H1 (cell line): ENCODE measurements at regions not wholly inside any gene's neighbourhood (a gene's known extent, or its start where the extent isn't known, plus 50 kb on each side); places are given as distances from the start of the nearest gene placed in this dataset.

ENCODE experiments used
- CTCF ChIA-PET: fragments of 300-600 bp; sonication (Branson Sonifier 250); formaldehyde crosslinking; loops from one replicate; lab custom pipeline; 2021; ENCODE audit not compliant: partially characterized antibody; lab: Charles Lee
- POLR2A ChIA-PET: fragments of 300-600 bp; sonication (Branson Sonifier 250); formaldehyde crosslinking; loops from one replicate; lab custom pipeline; 2021; ENCODE audit warnings: inconsistent platforms; ENCODE audit not compliant: partially characterized antibody; lab: Charles Lee
- DNase-seq, 2 experiments: peaks; one replicate each; pipeline versions ENCODE4 v3.0.0 to v3.0.0-alpha.2; 2010 to 2022; ENCODE audit warnings: low spot score in 2 of 2, low read depth in 1 of 2, mixed read lengths in 1 of 2
- FAIRE-seq: peaks from 2 replicates; lab custom pipeline; 2011; peaks lifted over from hg19 to GRCh38; lab: Jason Lieb, UNC
- H2AFZ ChIP-seq: 2 replicates; pipeline ENCODE4 v1.8.1; 2012; ENCODE audit warnings: low read length, inconsistent platforms
- H2AK5ac ChIP-seq: 2 replicates; pipeline ENCODE4 v1.6.1; 2013; ENCODE audit warnings: low read depth, low read length
- H2BK120ac ChIP-seq: replicated peaks from 2 replicates; pipeline ENCODE3; 2013; ENCODE audit warnings: low read depth, low read length, inconsistent platforms
- H2BK12ac ChIP-seq: 2 replicates; pipeline ENCODE4 v1.6.1; 2013; ENCODE audit warnings: low read depth, low read length
- H2BK15ac ChIP-seq: 2 replicates; pipeline ENCODE4 v1.6.1; 2013; ENCODE audit warnings: low read length
- H2BK20ac ChIP-seq: 2 replicates; pipeline ENCODE4 v1.6.1; 2013; ENCODE audit warnings: low read length
- H2BK5ac ChIP-seq: 2 replicates; pipeline ENCODE4 v1.6.1; 2013; ENCODE audit warnings: low read depth, low read length
- H3K14ac ChIP-seq: 2 replicates; pipeline ENCODE4 v1.6.1; 2013; ENCODE audit warnings: inconsistent platforms; ENCODE audit not compliant: insufficient read length
- H3K18ac ChIP-seq: 2 replicates; pipeline ENCODE4 v1.6.1; 2013; ENCODE audit warnings: low read length; ENCODE audit errors: extremely low read depth
- H3K23ac ChIP-seq: 2 replicates; pipeline ENCODE4 v1.6.1; 2013; ENCODE audit warnings: inconsistent platforms; ENCODE audit not compliant: insufficient read length
- H3K23me2 ChIP-seq: 2 replicates; pipeline ENCODE4 v1.6.1; 2013; ENCODE audit warnings: low read depth, low read length
- H3K27ac ChIP-seq: 2 replicates; pipeline ENCODE4 v1.6.1; 2011; ENCODE audit warnings: low read depth, low read length, inconsistent platforms
- H3K27me3 ChIP-seq, 4 experiments: replicated peaks in 1 of 4; 1 replicate in 1 of 4; 2 replicates in 3 of 4; pipeline versions ENCODE4 v1.6.1 to v1.8.1; 2011 to 2013; ENCODE audit warnings: low read length in 3 of 4, mild to moderate bottlenecking in 3 of 4, inconsistent platforms in 2 of 4, mixed read lengths in 2 of 4, moderate library complexity in 1 of 4; ENCODE audit not compliant: control insufficient read depth in 3 of 4, insufficient read depth in 3 of 4; ENCODE audit errors: extremely low read depth in 1 of 4
- H3K36me3 ChIP-seq, 4 experiments: 2 replicates each; pipeline versions ENCODE4 v1.6.1 to v1.8.1; 2011 to 2013; ENCODE audit warnings: mild to moderate bottlenecking in 4 of 4, low read length in 3 of 4, moderate library complexity in 2 of 4, control low read depth in 1 of 4, inconsistent platforms in 1 of 4; ENCODE audit not compliant: insufficient read depth in 4 of 4, control insufficient read depth in 2 of 4
- H3K4ac ChIP-seq: replicated peaks from 2 replicates; pipeline ENCODE3; 2013; ENCODE audit warnings: low read length, low read depth, mixed read lengths, inconsistent platforms; ENCODE audit not compliant: insufficient read length
- H3K4me1 ChIP-seq, 4 experiments: replicated peaks in 1 of 4; 1 replicate in 1 of 4; 2 replicates in 3 of 4; pipeline versions ENCODE4 v1.6.1 to v1.8.1; 2011 to 2013; ENCODE audit warnings: low read length in 3 of 4, inconsistent platforms in 2 of 4, mixed read lengths in 1 of 4; ENCODE audit not compliant: insufficient read depth in 4 of 4, control insufficient read depth in 3 of 4
- H3K4me2 ChIP-seq, 2 experiments: 2 replicates each; pipeline versions ENCODE4 v1.6.1 to v1.8.1; 2011 to 2013; ENCODE audit warnings: low read depth in 2 of 2, low read length in 2 of 2, control low read depth in 1 of 2, inconsistent platforms in 1 of 2, mild to moderate bottlenecking in 1 of 2; ENCODE audit not compliant: insufficient read depth in 1 of 2
- H3K4me3 ChIP-seq, 4 experiments: fragments of 200-600, 300-600 bp in 1 of 4; sonication (generic), shearing (Covaris generic), sonication (Bioruptor Twin) in 1 of 4; 2 replicates each; pipeline versions ENCODE4 v1.5.1 to v1.8.1; 2011 to 2016; ENCODE audit warnings: low read length in 4 of 4, low read depth in 3 of 4, control low read depth in 2 of 4, inconsistent platforms in 2 of 4, mild to moderate bottlenecking in 2 of 4, mixed read lengths in 1 of 4, moderate library complexity in 1 of 4; ENCODE audit not compliant: insufficient read depth in 2 of 4; ENCODE audit errors: extremely low read depth in 1 of 4
- H3K56ac ChIP-seq: replicated peaks from 2 replicates; pipeline ENCODE3; 2013; ENCODE audit warnings: low read depth, mild to moderate bottlenecking, mixed read lengths, low read length, inconsistent platforms; ENCODE audit not compliant: insufficient read length
- H3K79me1 ChIP-seq: 2 replicates; pipeline ENCODE4 v1.6.1; 2013; ENCODE audit warnings: low read depth, low read length, control low read depth
- H3K79me2 ChIP-seq, 2 experiments: 2 replicates each; pipeline versions ENCODE4 v1.6.1 to v1.8.1; 2012 to 2013; ENCODE audit warnings: low read length in 2 of 2, mild to moderate bottlenecking in 2 of 2, inconsistent platforms in 1 of 2; ENCODE audit not compliant: insufficient read depth in 2 of 2, control insufficient read depth in 1 of 2
- H3K9ac ChIP-seq, 4 experiments: replicated peaks in 1 of 4; 1 replicate in 1 of 4; 2 replicates in 3 of 4; pipeline versions ENCODE4 v1.6.1 to v1.8.1; 2011 to 2013; ENCODE audit warnings: low read depth in 3 of 4, low read length in 3 of 4, control low read depth in 2 of 4, mild to moderate bottlenecking in 2 of 4, moderate library complexity in 2 of 4, inconsistent platforms in 1 of 4; ENCODE audit errors: extremely low read depth in 1 of 4
- H3K9me3 ChIP-seq, 2 experiments: 2 replicates each; pipeline versions ENCODE4 v1.6.1 to v1.8.1; 2012 to 2013; ENCODE audit warnings: mild to moderate bottlenecking in 2 of 2, moderate library complexity in 2 of 2, control low read depth in 1 of 2, inconsistent platforms in 1 of 2, low read depth in 1 of 2, low read length in 1 of 2, mixed read lengths in 1 of 2; ENCODE audit not compliant: insufficient read depth in 2 of 2
- H4K20me1 ChIP-seq, 2 experiments: replicated peaks in 1 of 2; 2 replicates each; pipeline versions ENCODE3 to v1.8.1; 2011 to 2013; ENCODE audit warnings: inconsistent platforms in 2 of 2, low read length in 2 of 2, mild to moderate bottlenecking in 1 of 2; ENCODE audit not compliant: insufficient read depth in 2 of 2, control insufficient read depth in 1 of 2
- H4K5ac ChIP-seq: 2 replicates; pipeline ENCODE4 v1.6.1; 2013; ENCODE audit warnings: low read length, low read depth, mixed read lengths, inconsistent platforms; ENCODE audit not compliant: insufficient read length
- H4K8ac ChIP-seq: 2 replicates; pipeline ENCODE4 v1.8.0; 2013; ENCODE audit warnings: mild to moderate bottlenecking, moderate library complexity, low read length, inconsistent platforms; ENCODE audit not compliant: insufficient read depth; ENCODE audit errors: extremely low read depth
- H4K91ac ChIP-seq: replicated peaks from 2 replicates; pipeline ENCODE3; 2013; ENCODE audit warnings: low read length, mixed read lengths, inconsistent platforms; ENCODE audit not compliant: insufficient read length
- CHD2 ChIP-seq: IDR thresholded peaks from 2 replicates; pipeline ENCODE4 v1.6.1; 2012; ENCODE audit warnings: low read length, improper control_type of control experiment
- EGR1 ChIP-seq: IDR thresholded peaks from 2 replicates; pipeline ENCODE4 v1.6.1; 2011; ENCODE audit warnings: low read depth, low read length, borderline replicate concordance
- EP300 ChIP-seq, 2 experiments: IDR thresholded peaks; 1 replicate in 1 of 2; 2 replicates in 1 of 2; pipeline ENCODE4 v1.6.1; 2011 to 2012; ENCODE audit warnings: low read depth in 2 of 2, low read length in 2 of 2, mild to moderate bottlenecking in 2 of 2, borderline replicate concordance in 1 of 2, inconsistent platforms in 1 of 2, moderate library complexity in 1 of 2
- EZH2 ChIP-seq: fragments of 200-600 bp; sonication (generic); IDR thresholded peaks from 2 replicates; pipeline ENCODE4 v1.7.1; 2012; ENCODE audit warnings: low read depth, mild to moderate bottlenecking, moderate library complexity, low read length, inconsistent platforms; ENCODE audit not compliant: severe bottlenecking
- FOSL1 ChIP-seq: IDR thresholded peaks from 2 replicates; pipeline ENCODE4 v1.6.1; 2011; ENCODE audit warnings: mild to moderate bottlenecking, low read depth, low read length, moderate library complexity; ENCODE audit not compliant: insufficient read depth
- JUN ChIP-seq: IDR thresholded peaks from 2 replicates; pipeline ENCODE4 v1.6.1; 2011; ENCODE audit warnings: low read depth, mild to moderate bottlenecking, improper control_type of control experiment, low read length
- JUND ChIP-seq: IDR thresholded peaks from 2 replicates; pipeline ENCODE4 v1.6.1; 2011; ENCODE audit warnings: mild to moderate bottlenecking, improper control_type of control experiment, low read length
- NANOG ChIP-seq: IDR thresholded peaks from 2 replicates; pipeline ENCODE4 v1.6.1; 2011; ENCODE audit warnings: low read length, low read depth, mild to moderate bottlenecking, inconsistent platforms; ENCODE audit not compliant: insufficient read depth, poor library complexity, severe bottlenecking
- SUZ12 ChIP-seq: fragments of 200-600 bp; sonication (generic); IDR thresholded peaks from 2 replicates; pipeline ENCODE4 v1.6.1; 2012; ENCODE audit warnings: mild to moderate bottlenecking, inconsistent platforms, low read length, moderate library complexity, mixed read lengths
- TAF7 ChIP-seq: optimal IDR thresholded peaks from 2 replicates; pipeline ENCODE3; 2011; ENCODE audit warnings: low read depth, mild to moderate bottlenecking, inconsistent platforms, low read length, moderate library complexity, borderline replicate concordance
- WGBS, 2 experiments: shearing (Covaris generic) in 1 of 2; methylation state at CpG; one replicate each; pipeline versions ENCODE4 v1.1.6 to v1.1.7; 2013 to 2015; ENCODE audit warnings: low lambda C conversion rate in 2 of 2, mixed read lengths in 2 of 2, inconsistent platforms in 1 of 2, low coverage in 1 of 2, missing lambda C conversion rate in 1 of 2; ENCODE audit not compliant: insufficient replicate concordance in 2 of 2, insufficient coverage in 1 of 2, insufficient read length in 1 of 2; ENCODE audit errors: extremely low coverage in 1 of 2, missing lambda C conversion rate in 1 of 2; 5-methylcytosine and 5-hydroxymethylcytosine counted together
- TF ChIP-seq, protein P1 (sequence below): IDR thresholded peaks from 2 replicates; pipeline ENCODE4 v1.6.1; 2011; ENCODE audit warnings: low read length, improper control_type of control experiment

DNA sequence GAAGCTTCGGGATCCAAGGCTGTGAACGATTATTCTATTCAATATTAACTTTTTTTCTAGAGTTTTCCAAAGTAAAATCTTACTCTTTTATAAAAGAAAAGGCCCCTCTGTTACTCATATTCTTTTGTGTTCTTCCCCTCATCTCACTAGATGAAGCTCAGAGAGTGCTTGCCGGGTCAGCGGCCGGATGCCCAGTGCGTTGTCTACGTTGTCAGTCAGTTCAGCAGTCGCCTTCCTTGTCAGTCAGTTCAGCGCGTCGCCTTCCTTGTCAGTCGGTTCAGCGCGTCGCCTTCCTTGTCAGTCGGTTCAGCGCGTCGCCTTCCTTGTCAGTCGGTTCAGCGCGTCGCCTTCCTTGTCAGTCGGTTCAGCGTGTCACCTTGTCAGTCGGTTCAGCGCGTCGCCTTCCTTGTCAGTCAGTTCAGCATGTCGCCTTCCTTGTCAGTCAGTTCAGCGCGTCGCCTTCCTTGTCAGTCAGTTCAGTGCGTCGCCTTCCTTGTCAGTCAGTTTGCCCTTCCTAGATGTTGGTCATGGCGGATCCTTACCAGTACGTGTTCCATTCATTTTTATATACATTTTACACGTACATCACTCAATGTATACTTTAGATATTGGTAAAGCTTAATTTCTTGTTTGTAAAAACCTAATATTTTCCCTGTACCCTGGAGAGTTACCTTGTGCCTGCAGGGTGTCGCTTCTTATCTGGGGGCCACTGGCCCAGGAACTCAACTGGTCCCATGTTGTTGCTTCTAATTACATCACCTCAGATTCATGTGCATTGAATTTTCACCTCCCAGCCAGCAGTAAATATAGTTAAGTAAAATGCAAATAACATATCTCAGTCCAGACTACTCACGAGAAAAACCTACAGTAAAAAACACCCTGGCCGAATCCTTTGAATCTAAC lies 206.9 kb downstream of the ASB1 start:
- H3K9ac ChIP-seq = no peak overlapping the region
- no peak overlapping the region for H4K5ac ChIP-seq
- H2BK120ac ChIP-seq = no peak overlapping the region
- no peak overlapping the region for H4K91ac ChIP-seq
- H2BK5ac ChIP-seq = no peak overlapping the region
- no peak overlapping the region for H2BK20ac ChIP-seq
- no peak overlapping the region for H3K4me3 ChIP-seq
- H3K4me2 ChIP-seq = no peak overlapping the region
- no peaks in the 10 kb centered on the region for H3K27me3 ChIP-seq
- no peak overlapping the region for H3K23ac ChIP-seq
- no peak overlapping the region for H2BK12ac ChIP-seq
- H3K27ac ChIP-seq = no peak overlapping the region
- H4K20me1 ChIP-seq = peaks cover 0 to 1% of the 10 kb centered on the region in 2 experiments
- ChIA-PET CTCF (no interaction called here), POLR2A (no interaction called here)
- DNase-seq = peak in 1 of 2 experiments; percentile 10
- no peaks in the 10 kb centered on the region for H3K9me3 ChIP-seq
- H3K4ac ChIP-seq = no peak overlapping the region
- H3K14ac ChIP-seq = no peak overlapping the region
- H3K79me1 ChIP-seq = no peaks in the 10 kb centered on the region
- no peaks in the 10 kb centered on the region; the same call in 1 of the 2 replicates for H3K23me2 ChIP-seq
- WGBS, 2 experiments = 94% methylated on average over 40 of the region's 41 CpGs; no CpG with 5 or more reads in 1 of the 2 experiments
- H3K18ac ChIP-seq = no peak overlapping the region
- H3K56ac ChIP-seq = no peak overlapping the region
- H4K8ac ChIP-seq = no peak overlapping the region
- no peaks in the 10 kb centered on the region for H3K36me3 ChIP-seq
- H3K79me2 ChIP-seq = no peaks in the 10 kb centered on the region
- H2BK15ac ChIP-seq = no peak overlapping the region
- no peak for FAIRE-seq
- H2AFZ ChIP-seq = no peak overlapping the region
- H2AK5ac ChIP-seq = no peak overlapping the region
- H3K4me1 ChIP-seq = no peaks in the 10 kb centered on the region
- TF ChIP-seq, protein P1, sequence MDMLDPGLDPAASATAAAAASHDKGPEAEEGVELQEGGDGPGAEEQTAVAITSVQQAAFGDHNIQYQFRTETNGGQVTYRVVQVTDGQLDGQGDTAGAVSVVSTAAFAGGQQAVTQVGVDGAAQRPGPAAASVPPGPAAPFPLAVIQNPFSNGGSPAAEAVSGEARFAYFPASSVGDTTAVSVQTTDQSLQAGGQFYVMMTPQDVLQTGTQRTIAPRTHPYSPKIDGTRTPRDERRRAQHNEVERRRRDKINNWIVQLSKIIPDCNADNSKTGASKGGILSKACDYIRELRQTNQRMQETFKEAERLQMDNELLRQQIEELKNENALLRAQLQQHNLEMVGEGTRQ = no peak
- TF ChIP-seq SUZ12 (no peak), FOSL1 (no peak), EP300 (IDR thresholded peaks at IDR 0.05; ENCODE audit: borderline replicate concordance in 1 of 2, low read depth in 2 of 2, low read length in 2 of 2) (no peak), EZH2 (no peak), EGR1 (no peak), NANOG (no peak), CHD2 (no peak), JUND (no peak), JUN (no peak), TAF7 (no peak)
